WTC11 (cell line): ENCODE measurements at regions not wholly inside any gene's neighbourhood (a gene's known extent, or its start where the extent isn't known, plus 50 kb on each side); places are given as distances from the start of the nearest gene placed in this dataset.
A peak's percentile ranks its signal among the peaks of the same experiment; 100 is the strongest.

ENCODE experiments used
- ATAC-seq: fragments of 200-7000 bp; cut with Tn5 transposase; 2 replicates; pipeline ENCODE4 v1.10.0; 2021; ENCODE audit warnings: mild to moderate bottlenecking, moderate library complexity
- CTCF ChIA-PET: fragments of 300-600 bp; sonication (Branson Sonifier 250); formaldehyde crosslinking; loops from one replicate; lab custom pipeline; 2021; ENCODE audit warnings: antibody characterized with exemption; lab: Charles Lee
- POLR2A ChIA-PET: fragments of 350-600 bp; sonication (Branson Sonifier 250); formaldehyde crosslinking; loops from one replicate; lab custom pipeline; 2021; ENCODE audit warnings: antibody characterized with exemption; lab: Charles Lee
- DNase-seq: peaks from one replicate; pipeline ENCODE4 v3.0.0; 2021; ENCODE audit warnings: low spot score
- H3K27ac Mint-ChIP-seq: 2 replicates; pipeline ENCODE4 v1.8.0; 2021; ENCODE audit warnings: mixed read lengths
- H3K27me3 Mint-ChIP-seq: 2 replicates; pipeline ENCODE4 v1.8.0; 2021; ENCODE audit warnings: low read depth, mild to moderate bottlenecking, moderate library complexity, mixed read lengths
- H3K36me3 Mint-ChIP-seq: 2 replicates; pipeline ENCODE4 v1.8.0; 2021; ENCODE audit warnings: mixed read lengths
- H3K4me1 Mint-ChIP-seq: 2 replicates; pipeline ENCODE4 v1.8.0; 2022; ENCODE audit warnings: mixed read lengths
- H3K4me3 Mint-ChIP-seq: 2 replicates; pipeline ENCODE4 v1.8.0; 2021; ENCODE audit warnings: mild to moderate bottlenecking, moderate library complexity, mixed read lengths
- H3K9me3 Mint-ChIP-seq: 2 replicates; pipeline ENCODE4 v1.8.0; 2021; ENCODE audit warnings: mixed read lengths
- ARID4B ChIP-seq: sonication (generic); formaldehyde crosslinking; IDR thresholded peaks from 2 replicates; pipeline ENCODE4 v1.8.0; 2023; ENCODE audit warnings: missing genetic modification reagents, mild to moderate bottlenecking, borderline replicate concordance
- ATF1 ChIP-seq: sonication (generic); formaldehyde crosslinking; IDR thresholded peaks from 2 replicates; pipeline ENCODE4 v1.8.1; 2023; ENCODE audit warnings: mild to moderate bottlenecking, moderate library complexity, missing genetic modification reagents
- CDX4 ChIP-seq: fragments of 250-450 bp; sonication (Bioruptor Pico); IDR thresholded peaks from 2 replicates; pipeline ENCODE4 v1.9.0; 2021; ENCODE audit warnings: moderate library complexity, mild to moderate bottlenecking, inconsistent platforms, borderline replicate concordance
- ETV6 ChIP-seq: sonication (generic); formaldehyde crosslinking; IDR thresholded peaks from 2 replicates; pipeline ENCODE4 v1.8.1; 2022; ENCODE audit warnings: mild to moderate bottlenecking, missing genetic modification reagents
- JUN ChIP-seq: sonication (generic); formaldehyde crosslinking; IDR thresholded peaks from 2 replicates; pipeline ENCODE4 v1.8.0; 2023; ENCODE audit warnings: mild to moderate bottlenecking, missing genetic modification reagents
- KAT7 ChIP-seq: sonication (generic); formaldehyde crosslinking; IDR thresholded peaks from 2 replicates; pipeline ENCODE4 v1.8.1; 2023; ENCODE audit warnings: missing genetic modification reagents, mild to moderate bottlenecking, borderline replicate concordance
- MXD4 ChIP-seq: fragments of 250-450 bp; sonication (Bioruptor Pico); IDR thresholded peaks from 2 replicates; pipeline ENCODE4 v1.8.0; 2021; ENCODE audit warnings: mild to moderate bottlenecking, moderate library complexity, borderline replicate concordance
- MYBL2 ChIP-seq: sonication (generic); formaldehyde crosslinking; IDR thresholded peaks from 2 replicates; pipeline ENCODE4 v1.8.1; 2023; ENCODE audit warnings: mild to moderate bottlenecking, moderate library complexity, missing genetic modification reagents
- NFE2L1 ChIP-seq: sonication (generic); formaldehyde crosslinking; IDR thresholded peaks from 2 replicates; pipeline ENCODE4 v1.8.1; 2023; ENCODE audit warnings: missing genetic modification reagents
- RELA ChIP-seq: sonication (generic); formaldehyde crosslinking; IDR thresholded peaks from 2 replicates; pipeline ENCODE4 v1.8.1; 2022; ENCODE audit warnings: missing genetic modification reagents, mild to moderate bottlenecking, borderline replicate concordance
- ZMAT4 ChIP-seq: fragments of 250-450 bp; sonication (Bioruptor Pico); IDR thresholded peaks from 2 replicates; pipeline ENCODE4 v1.9.0; 2021; ENCODE audit warnings: mild to moderate bottlenecking
- ZNF317 ChIP-seq: sonication (generic); formaldehyde crosslinking; IDR thresholded peaks from 2 replicates; pipeline ENCODE4 v1.8.1; 2023; ENCODE audit warnings: low read depth, mild to moderate bottlenecking, moderate library complexity, missing genetic modification reagents, borderline replicate concordance
- TF ChIP-seq, protein P1 (sequence below): sonication (generic); formaldehyde crosslinking; IDR thresholded peaks from 2 replicates; pipeline ENCODE4 v1.8.1; 2022; ENCODE audit warnings: low read depth, mild to moderate bottlenecking, moderate library complexity, missing genetic modification reagents, borderline replicate concordance
- TF ChIP-seq, protein P2 (sequence below): sonication (generic); formaldehyde crosslinking; conservative IDR thresholded peaks from 2 replicates; pipeline ENCODE4 v1.8.1; 2023; ENCODE audit warnings: mild to moderate bottlenecking, low read depth, missing genetic modification reagents, moderate library complexity

- ATAC-seq (peak; percentile 71), DNase-seq (no peak)
- H3K4me1 Mint-ChIP-seq, result peaks cover 25% of the 10 kb centered on the region
- H3K27me3 Mint-ChIP-seq, result no peaks in the 10 kb centered on the region
- ChIA-PET CTCF (interaction anchor here (0.6 to 0.9 kb wide), 2 partner anchors 241 to 1375 kb away, joined by 3 read pairs; no protein-coding TSS in a partner anchor), POLR2A (no interaction called here)
- H3K4me3 Mint-ChIP-seq, result no peak overlapping the region
- H3K36me3 Mint-ChIP-seq, result no peaks in the 10 kb centered on the region
- H3K27ac Mint-ChIP-seq, result no peak overlapping the region
- H3K9me3 Mint-ChIP-seq, result peaks cover 2% of the 10 kb centered on the region
- TF ChIP-seq MYBL2 (CRISPR knock-in tag) (no peak), NFE2L1 (CRISPR knock-in tag) (no peak), ETV6 (no peak), CDX4 (CRISPR knock-in tag) (no peak), JUN (CRISPR knock-in tag) (no peak), KAT7 (CRISPR knock-in tag) (no peak), RELA (CRISPR knock-in tag) (no peak), ZMAT4 (CRISPR knock-in tag) (no peak), ZNF317 (CRISPR knock-in tag) (no peak), MXD4 (CRISPR knock-in tag) (no peak)
- TF ChIP-seq, protein P1, sequence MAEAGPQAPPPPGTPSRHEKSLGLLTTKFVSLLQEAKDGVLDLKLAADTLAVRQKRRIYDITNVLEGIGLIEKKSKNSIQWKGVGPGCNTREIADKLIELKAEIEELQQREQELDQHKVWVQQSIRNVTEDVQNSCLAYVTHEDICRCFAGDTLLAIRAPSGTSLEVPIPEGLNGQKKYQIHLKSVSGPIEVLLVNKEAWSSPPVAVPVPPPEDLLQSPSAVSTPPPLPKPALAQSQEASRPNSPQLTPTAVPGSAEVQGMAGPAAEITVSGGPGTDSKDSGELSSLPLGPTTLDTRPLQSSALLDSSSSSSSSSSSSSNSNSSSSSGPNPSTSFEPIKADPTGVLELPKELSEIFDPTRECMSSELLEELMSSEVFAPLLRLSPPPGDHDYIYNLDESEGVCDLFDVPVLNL (CRISPR knock-in tag), result no peak
- TF ChIP-seq, protein P2, sequence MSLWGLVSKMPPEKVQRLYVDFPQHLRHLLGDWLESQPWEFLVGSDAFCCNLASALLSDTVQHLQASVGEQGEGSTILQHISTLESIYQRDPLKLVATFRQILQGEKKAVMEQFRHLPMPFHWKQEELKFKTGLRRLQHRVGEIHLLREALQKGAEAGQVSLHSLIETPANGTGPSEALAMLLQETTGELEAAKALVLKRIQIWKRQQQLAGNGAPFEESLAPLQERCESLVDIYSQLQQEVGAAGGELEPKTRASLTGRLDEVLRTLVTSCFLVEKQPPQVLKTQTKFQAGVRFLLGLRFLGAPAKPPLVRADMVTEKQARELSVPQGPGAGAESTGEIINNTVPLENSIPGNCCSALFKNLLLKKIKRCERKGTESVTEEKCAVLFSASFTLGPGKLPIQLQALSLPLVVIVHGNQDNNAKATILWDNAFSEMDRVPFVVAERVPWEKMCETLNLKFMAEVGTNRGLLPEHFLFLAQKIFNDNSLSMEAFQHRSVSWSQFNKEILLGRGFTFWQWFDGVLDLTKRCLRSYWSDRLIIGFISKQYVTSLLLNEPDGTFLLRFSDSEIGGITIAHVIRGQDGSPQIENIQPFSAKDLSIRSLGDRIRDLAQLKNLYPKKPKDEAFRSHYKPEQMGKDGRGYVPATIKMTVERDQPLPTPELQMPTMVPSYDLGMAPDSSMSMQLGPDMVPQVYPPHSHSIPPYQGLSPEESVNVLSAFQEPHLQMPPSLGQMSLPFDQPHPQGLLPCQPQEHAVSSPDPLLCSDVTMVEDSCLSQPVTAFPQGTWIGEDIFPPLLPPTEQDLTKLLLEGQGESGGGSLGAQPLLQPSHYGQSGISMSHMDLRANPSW (CRISPR knock-in tag), result no peak
These were observed 150.2 kb upstream of the BMP4 start for GRCh38 chr14:54106661-54107377.

DNA sequence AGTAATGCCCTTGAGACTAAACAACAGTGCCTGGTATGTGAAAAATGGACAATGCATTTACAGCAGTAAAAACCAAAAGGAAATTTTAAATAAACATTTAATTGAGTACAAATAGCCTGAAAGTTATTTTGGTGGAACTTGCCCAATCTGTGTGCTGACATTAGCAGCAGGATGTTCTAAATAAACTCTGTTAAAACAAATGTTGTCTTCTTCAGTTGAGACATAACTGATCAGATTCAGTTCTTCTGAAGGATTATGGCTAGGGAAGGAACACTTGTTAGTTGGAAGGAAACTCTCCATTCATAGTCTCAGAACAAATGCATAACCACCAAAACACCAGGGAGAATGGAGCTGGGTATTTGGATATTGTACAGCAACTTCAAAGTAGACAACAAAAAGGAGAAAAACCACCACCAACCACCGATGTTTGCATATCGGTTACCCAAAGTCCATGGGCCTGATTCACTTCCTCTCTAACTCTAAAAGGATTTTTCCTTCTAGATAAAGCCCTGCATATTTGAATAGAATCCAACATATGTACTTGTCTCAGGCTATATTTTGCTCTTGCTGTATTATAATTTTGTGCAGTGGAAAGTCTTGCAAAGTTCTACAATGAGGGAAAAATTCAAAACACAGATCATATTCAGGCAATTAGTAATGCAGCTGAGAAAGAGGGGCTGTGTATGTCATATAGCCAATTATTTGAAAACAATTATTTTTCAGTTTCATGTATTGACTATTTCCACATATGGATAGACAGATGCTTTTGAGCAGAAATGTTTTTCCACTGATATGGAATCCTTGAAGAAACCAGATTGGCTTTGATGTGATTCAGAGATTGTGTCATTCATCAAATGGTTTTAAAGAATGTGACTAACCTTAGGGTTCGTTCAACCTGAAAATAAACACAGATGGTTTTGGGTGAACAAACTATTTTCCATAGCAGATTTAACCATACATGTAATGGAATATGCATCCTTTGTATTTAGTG lies 152.2 kb upstream of the BMP4 start:
- H3K27ac Mint-ChIP-seq, result no peak overlapping the region
- DNase-seq, result no peak
- TF ChIP-seq ATF1 (no peak), ARID4B (CRISPR knock-in tag) (no peak)
- H3K4me3 Mint-ChIP-seq, result no peak overlapping the region
- H3K9me3 Mint-ChIP-seq, result peaks cover 14% of the 10 kb centered on the region
- peaks cover 25% of the 10 kb centered on the region for H3K4me1 Mint-ChIP-seq
- no peak for ATAC-seq
- ChIA-PET POLR2A (no interaction called here), CTCF (interaction anchor here (0.7 kb wide), 1 partner anchor 146 kb away, joined by 3 read pairs; no protein-coding TSS in a partner anchor)
- no peaks in the 10 kb centered on the region for H3K27me3 Mint-ChIP-seq
- peaks cover 2% of the 10 kb centered on the region; the same call in 1 of the 2 replicates for H3K36me3 Mint-ChIP-seq
